GM12878 (cell line): ENCODE measurements at regions not wholly inside any gene's neighbourhood (a gene's known extent, or its start where the extent isn't known, plus 50 kb on each side); places are given as distances from the start of the nearest gene placed in this dataset.

ENCODE experiments used
- ATAC-seq: fragments of 200-7000 bp; cut with Tn5 transposase; 3 replicates; pipeline ENCODE4 v1.9.1; 2020; ENCODE audit warnings: mild to moderate bottlenecking, moderate library complexity
- BruUV-seq: library from RNA; stranded (reverse); fragments of 400-500 nt; replicated peaks from 2 replicates; lab custom pipeline; 2021; lab: Mats Ljungman, UMichigan
- CTCF ChIA-PET: fragments of 300-600 bp; sonication (Branson Sonifier 250); formaldehyde crosslinking; extraction: SDS; loops from one replicate; lab custom pipeline; 2021; ENCODE audit warnings: inconsistent platforms; lab: Yijun Ruan, JAX
- POLR2A ChIA-PET: fragments of 350-600 bp; formaldehyde crosslinking; extraction: SDS; loops from one replicate; lab custom pipeline; 2021; ENCODE audit warnings: inconsistent platforms; lab: Charles Lee
- RAD21 ChIA-PET: fragments of 300-600 bp; sonication (Branson Sonifier 250); formaldehyde crosslinking; loops from one replicate; lab custom pipeline; 2023; ENCODE audit warnings: antibody characterized with exemption; ENCODE audit not compliant: unreplicated experiment; lab: Charles Lee
- SMC1A ChIA-PET: fragments of 300-600 bp; sonication (Branson Sonifier 250); formaldehyde crosslinking; loops from one replicate; lab custom pipeline; 2023; ENCODE audit not compliant: unreplicated experiment, uncharacterized antibody; lab: Charles Lee
- DNase-seq: peaks from one replicate; pipeline ENCODE4 v3.0.0-alpha.2; 2011; ENCODE audit warnings: low read depth, low spot score
- FAIRE-seq: peaks from 3 replicates; lab custom pipeline; 2011; peaks lifted over from hg19 to GRCh38; lab: Jason Lieb, UNC
- H2AFZ ChIP-seq: 2 replicates; pipeline ENCODE4 v1.6.0; 2011; ENCODE audit warnings: low read depth, low read length, control low read depth; ENCODE audit not compliant: control insufficient read depth
- H3K27ac ChIP-seq: 2 replicates; pipeline ENCODE4 v1.5.1; 2011; ENCODE audit warnings: control low read depth; ENCODE audit not compliant: control insufficient read depth, insufficient read depth
- H3K27me3 ChIP-seq, 2 experiments: replicated peaks in 1 of 2; 2 replicates each; pipeline versions ENCODE4 v1.6.0 to v1.6.1; 2011; ENCODE audit warnings: low read length in 1 of 2; ENCODE audit not compliant: control insufficient read depth in 2 of 2, insufficient read depth in 2 of 2
- H3K36me3 ChIP-seq, 2 experiments: 2 replicates each; pipeline ENCODE4 v1.5.1; 2011; ENCODE audit warnings: low read length in 1 of 2; ENCODE audit not compliant: control insufficient read depth in 2 of 2, insufficient read depth in 2 of 2
- H3K4me1 ChIP-seq: 2 replicates; pipeline ENCODE4 v1.6.1; 2011; ENCODE audit warnings: mild to moderate bottlenecking, low read length, moderate library complexity, mixed read lengths; ENCODE audit not compliant: control insufficient read depth, insufficient read depth
- H3K4me2 ChIP-seq: 2 replicates; pipeline ENCODE4 v1.6.0; 2011; ENCODE audit warnings: control low read depth; ENCODE audit not compliant: control insufficient read depth, insufficient read depth
- H3K4me3 ChIP-seq: fragments of 200-600 bp; sonication (generic); 2 replicates; pipeline ENCODE4 v1.5.1; 2016
- H3K79me2 ChIP-seq: 2 replicates; pipeline ENCODE4 v1.6.0; 2011; ENCODE audit warnings: low read length; ENCODE audit not compliant: control insufficient read depth, insufficient read depth
- H3K9ac ChIP-seq: 2 replicates; pipeline ENCODE4 v1.8.0; 2011; ENCODE audit warnings: low read length, control low read depth, mixed read lengths; ENCODE audit not compliant: control insufficient read depth, insufficient read depth
- H3K9me3 ChIP-seq: replicated peaks from 3 replicates; pipeline ENCODE4 v1.5.1; 2011; ENCODE audit warnings: mild to moderate bottlenecking, low read length; ENCODE audit not compliant: control insufficient read depth, insufficient read depth
- H4K20me1 ChIP-seq: 2 replicates; pipeline ENCODE4 v1.6.0; 2011; ENCODE audit not compliant: control insufficient read depth, insufficient read depth
- CHD2 ChIP-seq: IDR thresholded peaks from 2 replicates; pipeline ENCODE4 v1.6.1; 2011; ENCODE audit warnings: low read depth, low read length, improper control_type of control experiment, borderline replicate concordance
- KLF5 ChIP-seq: fragments of 450-650 bp; IDR thresholded peaks from 2 replicates; pipeline ENCODE4 v1.6.1; 2014; ENCODE audit warnings: mild to moderate bottlenecking; ENCODE audit not compliant: partially characterized antibody
- NFXL1 ChIP-seq: fragments of 450-650 bp; IDR thresholded peaks from 2 replicates; pipeline ENCODE4 v1.6.1; 2017; ENCODE audit warnings: antibody characterized with exemption, mild to moderate bottlenecking, borderline replicate concordance
- NKRF ChIP-seq: fragments of 450-650 bp; conservative IDR thresholded peaks from 2 replicates; pipeline ENCODE4 v1.6.1; 2017; ENCODE audit warnings: mild to moderate bottlenecking, moderate library complexity
- PAX8 ChIP-seq: fragments of 450-650 bp; IDR thresholded peaks from 2 replicates; pipeline ENCODE4 v1.6.1; 2017; ENCODE audit warnings: mild to moderate bottlenecking, moderate library complexity
- POLR2A ChIP-seq: IDR thresholded peaks from 2 replicates; pipeline ENCODE4 v1.6.1; 2011; ENCODE audit warnings: low read depth, mild to moderate bottlenecking, low read length
- RFX5 ChIP-seq: IDR thresholded peaks from 2 replicates; pipeline ENCODE4 v1.6.1; 2011; ENCODE audit warnings: low read depth, low read length, improper control_type of control experiment
- ZNF592 ChIP-seq: fragments of 450-650 bp; IDR thresholded peaks from 2 replicates; pipeline ENCODE4 v1.6.1; 2017; ENCODE audit warnings: mild to moderate bottlenecking, moderate library complexity
- WGBS: methylation state at CpG from one replicate; pipeline ENCODE4 v1.1.6; 2016; ENCODE audit warnings: low lambda C conversion rate; ENCODE audit not compliant: insufficient replicate concordance, insufficient coverage; ENCODE audit errors: missing lambda C conversion rate; 5-methylcytosine and 5-hydroxymethylcytosine counted together
- in situ Hi-C: fragments of 300-500 bp; cut with MboI; formaldehyde crosslinking; loops from 9 replicates; pipeline ENCODE4 v1.14.3; 2018; ENCODE audit warnings: mixed read lengths
- intact Hi-C: fragments of 100-400 bp; cut with micrococcal nuclease; formaldehyde crosslinking; loops from one replicate; pipeline ENCODE4 v1.14.2; 2022; ENCODE audit not compliant: unreplicated experiment

- no TSS peak for BruUV-seq
- no peak overlapping the region for H3K27ac ChIP-seq
- WGBS: 75% methylated on average over 4 of the region's 4 CpGs
- H3K9ac ChIP-seq: no peak overlapping the region
- ATAC-seq (no peak), DNase-seq (no peak), FAIRE-seq (peak; percentile 59)
- intact Hi-C loops (no loop called here), in situ Hi-C loops (loop anchor here (10.0 kb wide), 1 partner anchor 737 kb away; no protein-coding TSS in a partner anchor)
- no peaks in the 10 kb centered on the region for H3K27me3 ChIP-seq
- H3K36me3 ChIP-seq: no peaks in the 10 kb centered on the region
- ChIA-PET SMC1A (interaction anchor here (1.0 to 1.4 kb wide), 2 partner anchors 10 to 16 kb away, joined by 3 to 5 read pairs; no protein-coding TSS in a partner anchor), POLR2A (no interaction called here), CTCF (interaction anchor here (0.9 to 1.1 kb wide), 3 partner anchors 10 to 37 kb away, joined by 3 to 5 read pairs (median 3); no protein-coding TSS in a partner anchor), RAD21 (no interaction called here)
- H3K4me2 ChIP-seq: no peak overlapping the region
- H3K9me3 ChIP-seq: no peaks in the 10 kb centered on the region
- no peak overlapping the region for H3K4me3 ChIP-seq
- H3K4me1 ChIP-seq: no peaks in the 10 kb centered on the region
- no peak for TF ChIP-seq NFXL1
- no peak for TF ChIP-seq ZNF592
- no peak for TF ChIP-seq NKRF
- no peak for TF ChIP-seq CHD2
- no peak for TF ChIP-seq PAX8
- TF ChIP-seq KLF5: no peak
- TF ChIP-seq POLR2A: no peak
- no peak for TF ChIP-seq RFX5
- H2AFZ ChIP-seq: no peak overlapping the region
- no peaks in the 10 kb centered on the region for H3K79me2 ChIP-seq
- no peaks in the 10 kb centered on the region for H4K20me1 ChIP-seq
These were observed 215.4 kb upstream of the DCN start for GRCh38 chr12:91397866-91398532.
